ENCODE measurements at regions not wholly inside any gene's neighbourhood (a gene's known extent, or its start where the extent isn't known, plus 50 kb on each side); places are given as distances from the start of the nearest gene placed in this dataset.

DNA sequence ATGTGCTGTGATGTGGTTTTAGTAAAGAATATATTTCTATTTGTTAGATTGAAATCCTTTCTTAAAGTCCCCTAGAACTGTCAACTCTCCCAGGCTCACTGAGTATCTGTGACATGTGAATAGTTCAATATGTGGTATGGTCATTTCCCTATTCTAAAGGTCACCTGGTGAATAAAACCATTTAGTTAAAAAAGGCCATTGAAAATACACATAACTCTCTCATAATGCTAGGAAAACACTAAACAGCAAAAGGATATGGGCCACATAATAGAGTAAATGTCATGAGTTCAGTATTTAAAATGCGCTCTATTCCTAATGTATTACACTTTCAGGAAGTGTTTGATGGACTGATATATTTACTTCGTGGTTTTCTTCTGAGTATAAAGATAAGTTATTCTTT lies 420.9 kb upstream of the JAG1 start:
- Histone ChIP-seq H3K9me3 (ENCODE audit: control insufficient read depth, insufficient read depth, low read depth, low read length) (no peaks in the 10 kb centered on the region), H3K36me3 (ENCODE audit: control insufficient read depth, insufficient read depth, low read length) (no peaks in the 10 kb centered on the region), H3K27me3 (ENCODE audit: control insufficient read depth, insufficient read depth, low read length) (no peaks in the 10 kb centered on the region), H3K4me1 (ENCODE audit: control insufficient read depth, insufficient read depth, low read length) (no peaks in the 10 kb centered on the region), H3K27ac (ENCODE audit: low read length) (no peak overlapping the region), H3K4me3 (ENCODE audit: low read depth in 2 of 2, low read length in 2 of 2) (no peak overlapping the region)
- intact Hi-C loops (cut with micrococcal nuclease; ENCODE audit: unreplicated experiment) (no loop called here), in situ Hi-C loops (cut with HindIII; ENCODE audit: low pct_unique_long_range_greater_than_20kb, low sequenced_read_pairs) (no loop called here)
- TF ChIP-seq POLR2AphosphoS5 (IDR thresholded peaks at IDR 0.05; ENCODE audit: low read depth, low read length): no peak
- TF ChIP-seq, protein P1, sequence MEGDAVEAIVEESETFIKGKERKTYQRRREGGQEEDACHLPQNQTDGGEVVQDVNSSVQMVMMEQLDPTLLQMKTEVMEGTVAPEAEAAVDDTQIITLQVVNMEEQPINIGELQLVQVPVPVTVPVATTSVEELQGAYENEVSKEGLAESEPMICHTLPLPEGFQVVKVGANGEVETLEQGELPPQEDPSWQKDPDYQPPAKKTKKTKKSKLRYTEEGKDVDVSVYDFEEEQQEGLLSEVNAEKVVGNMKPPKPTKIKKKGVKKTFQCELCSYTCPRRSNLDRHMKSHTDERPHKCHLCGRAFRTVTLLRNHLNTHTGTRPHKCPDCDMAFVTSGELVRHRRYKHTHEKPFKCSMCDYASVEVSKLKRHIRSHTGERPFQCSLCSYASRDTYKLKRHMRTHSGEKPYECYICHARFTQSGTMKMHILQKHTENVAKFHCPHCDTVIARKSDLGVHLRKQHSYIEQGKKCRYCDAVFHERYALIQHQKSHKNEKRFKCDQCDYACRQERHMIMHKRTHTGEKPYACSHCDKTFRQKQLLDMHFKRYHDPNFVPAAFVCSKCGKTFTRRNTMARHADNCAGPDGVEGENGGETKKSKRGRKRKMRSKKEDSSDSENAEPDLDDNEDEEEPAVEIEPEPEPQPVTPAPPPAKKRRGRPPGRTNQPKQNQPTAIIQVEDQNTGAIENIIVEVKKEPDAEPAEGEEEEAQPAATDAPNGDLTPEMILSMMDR (IDR thresholded peaks at IDR 0.05): no peak
- no peak for TF ChIP-seq REST (IDR thresholded peaks at IDR 0.05; ENCODE audit: insufficient read depth in 1 of 2, low read depth in 2 of 2, low read length in 1 of 2)
- no peak for TF ChIP-seq TCF7L2 (IDR thresholded peaks at IDR 0.05; ENCODE audit: low read depth, low read length)
- TF ChIP-seq SIN3A (IDR thresholded peaks at IDR 0.05; ENCODE audit: borderline replicate concordance, insufficient read depth, low read depth, low read length): no peak
- DNase-seq (ENCODE audit: low read depth, low spot score): no peak
- ATAC-seq: no peak
- no TSS peak for BruUV-seq (replicated peaks)
- ChIA-PET CTCF (no interaction called here), POLR2A (no interaction called here)

- H3K27me3 ChIP-seq (ENCODE audit: control insufficient read depth, insufficient read depth, low read length): no peaks in the 10 kb centered on the region
- POLR2A ChIA-PET: no interaction called here
- H3K4me1 ChIP-seq (ENCODE audit: control insufficient read depth, insufficient read depth, low read length): no peaks in the 10 kb centered on the region
- TF ChIP-seq TCF7L2 (IDR thresholded peaks at IDR 0.05; ENCODE audit: low read depth, low read length) (no peak), POLR2AphosphoS5 (IDR thresholded peaks at IDR 0.05; ENCODE audit: low read depth, low read length) (no peak), SIN3A (IDR thresholded peaks at IDR 0.05; ENCODE audit: borderline replicate concordance, insufficient read depth, low read depth, low read length) (no peak), REST (IDR thresholded peaks at IDR 0.05; ENCODE audit: insufficient read depth in 1 of 2, low read depth in 2 of 2, low read length in 1 of 2) (no peak)
- TF ChIP-seq, protein P1 (IDR thresholded peaks at IDR 0.05): no peak
- in situ Hi-C loops (cut with HindIII; ENCODE audit: low pct_unique_long_range_greater_than_20kb, low sequenced_read_pairs) (no loop called here), intact Hi-C loops (cut with micrococcal nuclease; ENCODE audit: unreplicated experiment) (no loop called here)
- no peaks in the 10 kb centered on the region for H3K36me3 ChIP-seq (ENCODE audit: control insufficient read depth, insufficient read depth, low read length)
- H3K9me3 ChIP-seq (ENCODE audit: control insufficient read depth, insufficient read depth, low read depth, low read length): no peaks in the 10 kb centered on the region
- no peak for DNase-seq (ENCODE audit: low read depth, low spot score)
- CTCF ChIA-PET: no interaction called here
- BruUV-seq (replicated peaks): no TSS peak
- no peak for ATAC-seq
- no peak overlapping the region for H3K27ac ChIP-seq (ENCODE audit: low read length)
- H3K4me3 ChIP-seq (ENCODE audit: low read depth in 2 of 2, low read length in 2 of 2): no peak overlapping the region
Measured at GRCh38 chr20:11098888-11099287, 425.1 kb upstream of the JAG1 start.

Data from Panc1 (cell line).